ENCODE measurements at regions not wholly inside any gene's neighbourhood (a gene's known extent, or its start where the extent isn't known, plus 50 kb on each side); places are given as distances from the start of the nearest gene placed in this dataset.

- no peak for TF ChIP-seq POLR2A (IDR thresholded peaks at IDR 0.05; ENCODE audit: extremely low read depth, insufficient read length)
- TF ChIP-seq, protein P1, sequence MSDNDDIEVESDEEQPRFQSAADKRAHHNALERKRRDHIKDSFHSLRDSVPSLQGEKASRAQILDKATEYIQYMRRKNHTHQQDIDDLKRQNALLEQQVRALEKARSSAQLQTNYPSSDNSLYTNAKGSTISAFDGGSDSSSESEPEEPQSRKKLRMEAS (IDR thresholded peaks at IDR 0.05; ENCODE audit: low read depth, low read length), result no peak
- no peak for TF ChIP-seq CTCF (IDR thresholded peaks at IDR 0.05; ENCODE audit: low read depth, low read length)
Observed at GRCh38 chr9:108394726-108395125, 461.1 kb downstream of the ACTL7B start.
